ENCODE measurements at regions not wholly inside any gene's neighbourhood (a gene's known extent, or its start where the extent isn't known, plus 50 kb on each side); places are given as distances from the start of the nearest gene placed in this dataset.
"Not testable (repeated sequence)": the region's sequence is repeated elsewhere in the genome, so short reads cannot be mapped to it uniquely, and the experiment has no call there.

DNA sequence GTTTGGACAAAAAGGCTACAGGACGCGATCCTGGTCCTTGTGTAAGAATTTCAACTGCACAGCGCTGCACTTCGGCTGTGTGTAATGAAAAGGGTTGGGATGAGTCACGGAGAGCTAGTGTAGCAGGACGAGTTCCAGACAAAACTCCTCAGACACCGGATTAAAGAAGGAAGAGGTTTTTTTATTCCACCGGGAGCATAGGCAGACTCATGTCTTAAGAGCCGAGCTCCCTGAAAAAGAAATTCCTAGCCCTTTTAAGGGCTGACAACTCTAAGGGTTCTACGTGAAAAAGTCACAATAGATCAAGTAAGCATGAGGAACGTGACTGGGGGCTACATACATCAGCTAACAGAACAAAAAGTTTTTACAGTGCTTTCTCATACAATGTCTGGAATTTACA lies 54.8 kb upstream of the FAM90A1 start:
- H3K27ac ChIP-seq (ENCODE audit: low read length); H3K4me1 ChIP-seq (ENCODE audit: control insufficient read depth, insufficient read depth, low read length); DNase-seq; H3K9me3 ChIP-seq (ENCODE audit: control insufficient read depth, low read depth, low read length); H3K4me3 ChIP-seq (ENCODE audit: low read length); H3K36me3 ChIP-seq (ENCODE audit: control insufficient read depth, insufficient read depth, low read length); H3K27me3 ChIP-seq (ENCODE audit: control insufficient read depth, insufficient read depth, low read length): not testable (repeated sequence)
- WGBS (ENCODE audit: insufficient coverage, low lambda C conversion rate), result 58% methylated on average over 4 of the region's 11 CpGs

DNA sequence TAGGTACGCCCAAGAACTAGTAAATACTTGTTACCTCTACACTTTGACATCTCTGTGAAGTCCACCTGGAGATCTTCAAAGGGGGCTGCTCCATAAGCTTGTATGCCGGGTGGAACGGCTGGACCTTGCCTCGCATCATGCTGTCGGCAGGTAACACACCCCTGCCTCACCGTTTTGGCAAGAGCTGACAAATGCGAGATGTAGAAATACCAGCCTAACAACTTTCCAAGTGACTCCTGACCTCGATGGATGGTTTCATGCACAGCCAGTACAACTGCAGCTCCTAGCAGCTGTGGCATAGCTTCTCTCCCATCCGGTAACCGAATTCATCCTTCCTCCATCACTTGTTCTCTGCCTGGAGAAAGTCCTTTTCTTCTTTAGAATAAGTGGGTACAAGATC lies 58.3 kb upstream of the FAM90A1 start:
- DNase-seq, result not testable (repeated sequence)

DNA sequence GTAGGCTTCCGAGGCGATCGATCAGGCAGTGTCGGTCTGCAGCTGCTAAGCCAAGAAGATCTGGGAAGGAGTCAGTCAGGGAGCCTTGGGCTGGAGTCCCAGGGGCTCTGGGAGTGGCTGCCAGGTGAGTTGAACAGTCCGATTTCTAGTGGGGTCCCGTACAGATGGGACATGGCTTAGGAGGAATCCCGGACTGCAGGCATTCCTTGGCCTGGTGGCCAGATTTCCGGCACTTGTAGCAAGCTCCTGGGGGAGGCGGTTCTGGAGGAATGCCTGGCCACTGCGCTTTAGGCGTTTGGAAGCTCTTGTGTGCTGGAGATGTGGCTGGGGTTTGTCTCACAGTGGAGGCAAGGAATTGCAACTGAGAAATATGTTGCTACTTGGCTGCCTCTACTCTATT lies 64.3 kb upstream of the FAM90A1 start:
- not testable (repeated sequence) for H3K36me3 ChIP-seq (ENCODE audit: control insufficient read depth, insufficient read depth, low read length); DNase-seq; H3K27ac ChIP-seq (ENCODE audit: low read length); H3K4me1 ChIP-seq (ENCODE audit: control insufficient read depth, insufficient read depth, low read length); H3K27me3 ChIP-seq (ENCODE audit: control insufficient read depth, insufficient read depth, low read length); H3K9me3 ChIP-seq (ENCODE audit: control insufficient read depth, low read depth, low read length); H3K4me3 ChIP-seq (ENCODE audit: low read length)
- no CpG with 5 or more reads among the region's 11 CpGs for WGBS (ENCODE audit: insufficient coverage, low lambda C conversion rate)

More for the DNA sequence above, 58.3 kb upstream of the FAM90A1 start:
- H3K27me3 ChIP-seq (ENCODE audit: control insufficient read depth, insufficient read depth, low read length); H3K27ac ChIP-seq (ENCODE audit: low read length); H3K9me3 ChIP-seq (ENCODE audit: control insufficient read depth, low read depth, low read length); H3K4me3 ChIP-seq (ENCODE audit: low read length); H3K36me3 ChIP-seq (ENCODE audit: control insufficient read depth, insufficient read depth, low read length); H3K4me1 ChIP-seq (ENCODE audit: control insufficient read depth, insufficient read depth, low read length): not testable (repeated sequence)
- no CpG with 5 or more reads among the region's 10 CpGs for WGBS (ENCODE audit: insufficient coverage, low lambda C conversion rate)

DNA sequence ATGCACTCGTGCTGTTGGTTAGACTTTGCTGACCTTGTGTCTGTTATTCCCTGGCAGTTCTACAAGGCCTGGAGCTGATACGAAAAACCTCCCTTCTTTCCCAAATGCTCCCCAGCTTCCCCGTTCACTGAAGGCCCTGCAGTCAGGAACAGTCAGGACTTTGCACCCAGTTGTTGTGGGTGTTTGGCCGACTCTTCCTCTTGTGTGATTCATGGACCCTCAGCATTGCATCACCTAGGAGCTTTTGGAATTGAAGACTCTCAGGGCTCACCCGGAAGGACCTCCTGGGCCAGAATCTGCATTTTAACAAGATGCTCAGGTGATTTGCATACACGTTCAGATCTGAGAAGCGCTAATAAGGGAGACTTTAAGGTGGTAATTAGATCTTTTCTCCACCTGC lies 67.2 kb upstream of the FAM90A1 start:
- not testable (repeated sequence) for DNase-seq; H3K36me3 ChIP-seq (ENCODE audit: control insufficient read depth, insufficient read depth, low read length); H3K27ac ChIP-seq (ENCODE audit: low read length); H3K27me3 ChIP-seq (ENCODE audit: control insufficient read depth, insufficient read depth, low read length); H3K9me3 ChIP-seq (ENCODE audit: control insufficient read depth, low read depth, low read length); H3K4me1 ChIP-seq (ENCODE audit: control insufficient read depth, insufficient read depth, low read length); H3K4me3 ChIP-seq (ENCODE audit: low read length)
- WGBS (ENCODE audit: insufficient coverage, low lambda C conversion rate), result no CpG with 5 or more reads among the region's 7 CpGs

DNA sequence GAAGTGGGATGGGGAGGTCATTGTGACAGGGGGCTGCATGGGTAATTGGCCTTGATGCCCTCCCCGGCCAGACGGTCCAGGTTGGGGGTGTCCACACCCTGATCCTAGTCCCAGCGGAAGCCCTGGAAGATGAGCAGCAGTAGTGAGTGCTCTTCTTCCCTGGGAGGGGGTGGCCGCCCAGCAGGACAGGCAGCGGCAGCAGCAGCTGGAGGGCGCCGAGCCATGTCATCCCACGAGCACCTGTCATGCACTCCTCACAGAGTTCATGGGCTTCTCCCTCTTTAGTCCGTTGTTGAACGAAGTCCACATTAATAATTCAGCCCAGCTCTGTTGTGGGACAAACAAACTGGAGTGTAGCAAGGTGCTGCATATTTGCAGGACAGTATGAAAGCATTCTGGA lies 81.2 kb upstream of the FAM90A1 start:
- DNase-seq; H3K27me3 ChIP-seq (ENCODE audit: control insufficient read depth, insufficient read depth, low read length); H3K36me3 ChIP-seq (ENCODE audit: control insufficient read depth, insufficient read depth, low read length); H3K4me3 ChIP-seq (ENCODE audit: low read length); H3K9me3 ChIP-seq (ENCODE audit: control insufficient read depth, low read depth, low read length); H3K27ac ChIP-seq (ENCODE audit: low read length); H3K4me1 ChIP-seq (ENCODE audit: control insufficient read depth, insufficient read depth, low read length): not testable (repeated sequence)
- WGBS (ENCODE audit: insufficient coverage, low lambda C conversion rate), result no CpG with 5 or more reads among the region's 10 CpGs

DNA sequence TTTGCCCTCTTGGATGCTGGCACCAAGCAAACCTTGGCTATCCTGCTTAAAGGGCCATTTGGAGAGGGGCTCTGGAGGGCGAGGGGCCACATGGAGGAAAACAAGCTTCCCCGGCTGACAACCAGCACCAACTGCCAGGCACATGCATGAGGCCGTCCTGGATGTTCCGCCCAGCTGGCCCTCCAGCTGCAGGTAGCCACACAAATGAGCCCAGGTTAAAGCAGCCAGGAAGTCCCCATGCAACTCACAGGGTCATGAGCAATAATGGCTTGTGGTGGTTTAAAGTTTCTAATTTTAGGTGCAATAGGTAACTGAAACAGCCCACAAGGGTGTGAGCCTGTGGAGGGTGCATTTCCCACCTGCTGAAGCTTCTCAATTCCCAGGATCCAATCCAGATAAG lies 88.6 kb upstream of the FAM90A1 start:
- WGBS (ENCODE audit: insufficient coverage, low lambda C conversion rate), result no CpG with 5 or more reads among the region's 4 CpGs
- not testable (repeated sequence) for H3K27me3 ChIP-seq (ENCODE audit: control insufficient read depth, insufficient read depth, low read length); H3K36me3 ChIP-seq (ENCODE audit: control insufficient read depth, insufficient read depth, low read length); H3K9me3 ChIP-seq (ENCODE audit: control insufficient read depth, low read depth, low read length); H3K4me3 ChIP-seq (ENCODE audit: low read length); H3K27ac ChIP-seq (ENCODE audit: low read length); H3K4me1 ChIP-seq (ENCODE audit: control insufficient read depth, insufficient read depth, low read length); DNase-seq

DNA sequence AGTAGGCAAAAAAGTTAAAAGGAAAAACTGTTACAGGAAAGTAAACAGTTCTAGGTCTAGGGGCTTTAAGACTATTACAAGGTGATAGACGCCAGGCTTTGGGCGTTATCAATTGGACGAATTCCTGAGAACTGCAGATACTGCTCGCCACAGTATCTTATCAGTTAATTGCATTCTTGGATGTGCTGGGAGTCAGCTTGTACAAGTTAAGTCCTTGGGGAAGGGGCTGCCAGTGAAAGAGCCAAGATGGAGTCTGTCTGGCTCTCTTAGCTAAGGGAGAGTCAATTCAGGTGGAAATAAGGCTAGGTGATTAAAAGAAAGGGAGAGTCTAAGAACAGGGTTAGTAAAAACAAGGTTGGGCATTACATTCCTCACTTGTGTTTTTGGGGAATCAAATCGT lies 90.3 kb upstream of the FAM90A1 start:
- not testable (repeated sequence) for H3K36me3 ChIP-seq (ENCODE audit: control insufficient read depth, insufficient read depth, low read length); DNase-seq; H3K27ac ChIP-seq (ENCODE audit: low read length); H3K4me3 ChIP-seq (ENCODE audit: low read length); H3K27me3 ChIP-seq (ENCODE audit: control insufficient read depth, insufficient read depth, low read length); H3K4me1 ChIP-seq (ENCODE audit: control insufficient read depth, insufficient read depth, low read length); H3K9me3 ChIP-seq (ENCODE audit: control insufficient read depth, low read depth, low read length)
- no CpG with 5 or more reads among the region's 5 CpGs for WGBS (ENCODE audit: insufficient coverage, low lambda C conversion rate)

DNA sequence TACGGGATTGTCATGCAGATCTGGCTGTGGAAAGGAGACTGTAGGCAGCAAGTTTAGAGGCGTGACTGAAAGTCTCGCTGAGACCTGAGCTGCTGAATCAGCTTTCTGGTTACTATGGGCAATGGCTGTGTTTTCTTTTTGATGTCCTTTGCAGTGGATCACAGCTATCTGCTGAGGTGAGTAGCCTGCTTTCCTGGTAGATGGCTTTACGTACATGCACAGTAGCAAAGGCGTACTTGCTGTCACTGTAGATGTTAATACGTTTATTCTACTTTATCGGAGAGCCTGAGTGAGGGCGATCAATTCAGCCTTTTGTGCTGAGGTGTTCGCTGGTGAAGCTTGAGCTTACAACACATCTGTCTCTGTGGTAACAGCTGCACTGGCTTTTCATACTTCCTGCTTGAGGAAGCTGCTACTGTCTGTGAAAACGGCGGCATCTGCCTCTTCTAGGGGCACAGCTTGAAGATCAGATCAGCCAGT lies 92.9 kb upstream of the FAM90A1 start:
- H3K27me3 ChIP-seq (ENCODE audit: control insufficient read depth, insufficient read depth, low read length); H3K9me3 ChIP-seq (ENCODE audit: control insufficient read depth, low read depth, low read length); H3K4me3 ChIP-seq (ENCODE audit: low read length); H3K27ac ChIP-seq (ENCODE audit: low read length); H3K4me1 ChIP-seq (ENCODE audit: control insufficient read depth, insufficient read depth, low read length); H3K36me3 ChIP-seq (ENCODE audit: control insufficient read depth, insufficient read depth, low read length): not testable (repeated sequence)
- peak; percentile 44 to 80 for DNase-seq
- WGBS (ENCODE audit: insufficient coverage, low lambda C conversion rate), result no CpG with 5 or more reads among the region's 11 CpGs

DNA sequence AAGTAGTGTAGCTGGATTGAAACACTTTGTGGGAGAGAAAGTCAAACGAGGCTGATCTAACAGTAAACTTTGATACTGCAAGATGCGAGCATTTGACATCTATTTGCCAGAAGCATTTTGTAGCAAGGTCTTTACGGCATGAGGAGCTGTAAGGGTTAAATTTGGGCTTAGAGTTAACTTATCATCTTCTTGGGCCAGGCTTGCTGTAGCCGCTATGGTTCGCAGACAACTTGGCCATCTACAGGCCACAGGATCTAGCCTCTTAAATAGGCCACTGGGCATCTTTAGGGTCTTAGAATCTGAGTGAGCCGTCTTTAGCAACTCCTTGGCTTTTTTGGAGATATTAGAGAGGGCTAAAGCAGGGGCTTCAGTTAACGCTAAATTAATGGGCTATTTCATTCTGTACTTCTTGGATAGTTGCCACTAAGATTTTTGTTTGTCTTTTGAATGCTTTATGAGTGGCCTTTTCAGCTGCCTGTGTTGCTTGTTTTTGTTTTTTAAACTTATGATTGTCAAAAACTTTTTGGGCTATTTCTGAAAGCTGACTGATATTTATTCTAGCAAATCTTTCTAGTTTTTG lies 93.5 kb upstream of the FAM90A1 start:
- not testable (repeated sequence) for H3K27me3 ChIP-seq (ENCODE audit: control insufficient read depth, insufficient read depth, low read length); H3K36me3 ChIP-seq (ENCODE audit: control insufficient read depth, insufficient read depth, low read length); H3K4me1 ChIP-seq (ENCODE audit: control insufficient read depth, insufficient read depth, low read length); H3K27ac ChIP-seq (ENCODE audit: low read length); H3K4me3 ChIP-seq (ENCODE audit: low read length); H3K9me3 ChIP-seq (ENCODE audit: control insufficient read depth, low read depth, low read length); DNase-seq
- 88% methylated on average over 1 of the region's 7 CpGs for WGBS (ENCODE audit: insufficient coverage, low lambda C conversion rate)

DNA sequence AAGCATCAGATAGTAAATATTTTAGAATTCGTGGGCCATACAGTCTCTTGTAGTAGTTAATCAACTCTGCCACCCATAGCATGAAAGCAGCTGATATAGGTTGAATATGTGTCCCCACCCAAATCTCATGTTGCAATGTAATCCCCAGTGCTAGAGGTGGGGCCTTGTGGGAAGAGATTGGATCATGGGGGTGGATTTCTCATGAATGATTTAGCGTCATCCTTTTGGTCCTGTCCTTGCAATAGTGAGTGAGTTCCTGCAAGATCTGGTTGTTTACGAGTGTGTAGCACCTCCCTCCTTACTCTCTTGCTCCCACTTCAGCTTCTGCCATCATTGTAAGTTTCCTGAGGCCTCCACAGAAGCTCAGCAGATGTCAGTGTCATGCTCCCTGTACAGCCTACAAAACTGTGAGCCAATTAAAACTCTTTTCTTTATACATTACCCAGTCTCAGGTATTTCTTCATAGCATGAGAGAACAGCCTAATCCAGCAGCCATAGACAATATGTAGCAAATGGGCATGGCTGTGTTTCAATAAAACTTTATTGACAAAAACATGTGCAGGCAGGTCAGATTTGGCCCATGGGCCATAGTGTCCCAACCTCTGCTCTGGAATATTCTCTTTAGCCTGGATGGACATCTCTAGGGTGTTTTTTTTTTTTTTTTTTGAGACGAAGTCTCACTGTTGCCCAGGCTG lies 97.9 kb upstream of the FAM90A1 start:
- not testable (repeated sequence) for H3K4me3 ChIP-seq (ENCODE audit: low read length); DNase-seq; H3K9me3 ChIP-seq (ENCODE audit: control insufficient read depth, low read depth, low read length); H3K36me3 ChIP-seq (ENCODE audit: control insufficient read depth, insufficient read depth, low read length); H3K4me1 ChIP-seq (ENCODE audit: control insufficient read depth, insufficient read depth, low read length); H3K27me3 ChIP-seq (ENCODE audit: control insufficient read depth, insufficient read depth, low read length); H3K27ac ChIP-seq (ENCODE audit: low read length)
- WGBS (ENCODE audit: insufficient coverage, low lambda C conversion rate), result no CpG with 5 or more reads among the region's 4 CpGs

DNA sequence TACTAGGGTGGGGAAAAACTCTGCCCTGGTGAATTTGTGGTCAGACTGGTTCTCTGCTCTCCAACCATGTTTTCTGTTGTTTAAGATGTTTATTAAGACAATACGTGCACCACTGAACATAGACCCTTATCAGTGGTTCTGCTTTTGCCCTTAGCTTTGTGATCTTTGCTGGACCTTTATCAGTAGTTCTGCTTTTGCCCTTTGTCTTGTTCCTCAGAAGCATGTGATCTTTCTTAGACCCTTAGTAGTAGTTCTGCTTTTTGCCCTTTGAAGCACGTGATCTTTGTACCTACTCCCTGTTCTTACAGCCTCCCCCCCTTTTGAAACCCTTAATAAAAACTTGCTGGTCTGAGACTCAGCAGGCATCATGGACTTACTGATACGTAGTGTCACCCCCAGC lies 101.4 kb upstream of the FAM90A1 start:
- no CpG with 5 or more reads among the region's 3 CpGs for WGBS (ENCODE audit: insufficient coverage, low lambda C conversion rate)
- H3K4me1 ChIP-seq (ENCODE audit: control insufficient read depth, insufficient read depth, low read length), result not testable (repeated sequence)

More for the DNA sequence above, 101.4 kb upstream of the FAM90A1 start:
- not testable (repeated sequence) for H3K27ac ChIP-seq (ENCODE audit: low read length); H3K9me3 ChIP-seq (ENCODE audit: control insufficient read depth, low read depth, low read length); H3K36me3 ChIP-seq (ENCODE audit: control insufficient read depth, insufficient read depth, low read length); H3K4me3 ChIP-seq (ENCODE audit: low read length); H3K27me3 ChIP-seq (ENCODE audit: control insufficient read depth, insufficient read depth, low read length)
- DNase-seq, result peak; percentile 6 to 29

Data from large intestine (tissue), 3 donors.